ENCODE measurements at regions not wholly inside any gene's neighbourhood (a gene's known extent, or its start where the extent isn't known, plus 50 kb on each side); places are given as distances from the start of the nearest gene placed in this dataset.

- ChIA-PET POLR2A (no interaction called here), CTCF (no interaction called here)
These were observed 305.8 kb downstream of the EIPR1 start for GRCh38 chr2:3071685-3072263.

GRCh38 chr2:3066831-3067230 lies 310.8 kb downstream of the EIPR1 start:
- POLR2A ChIA-PET: no interaction called here
- CTCF ChIA-PET: no interaction called here

DNA sequence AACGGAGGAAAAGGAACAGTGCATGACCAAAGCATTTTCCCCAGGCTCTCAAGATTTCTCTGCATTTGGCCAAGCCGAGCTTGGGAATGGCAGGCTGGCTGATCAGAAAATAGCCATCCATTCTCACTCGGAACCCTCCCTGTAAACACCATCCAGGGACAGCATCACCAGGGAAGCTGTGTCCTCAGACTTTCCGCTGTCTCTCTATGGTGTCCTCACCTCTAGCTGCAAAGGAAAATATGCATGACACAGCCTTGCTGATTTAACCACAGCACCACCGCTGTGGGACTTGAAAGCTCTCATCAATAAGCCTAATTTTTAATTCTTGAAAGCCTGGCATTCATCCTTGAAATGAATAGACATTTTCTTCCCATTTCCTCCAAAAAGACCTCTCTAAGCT lies 311.7 kb downstream of the EIPR1 start:
- POLR2A ChIA-PET: no interaction called here
- CTCF ChIA-PET: no interaction called here

DNA sequence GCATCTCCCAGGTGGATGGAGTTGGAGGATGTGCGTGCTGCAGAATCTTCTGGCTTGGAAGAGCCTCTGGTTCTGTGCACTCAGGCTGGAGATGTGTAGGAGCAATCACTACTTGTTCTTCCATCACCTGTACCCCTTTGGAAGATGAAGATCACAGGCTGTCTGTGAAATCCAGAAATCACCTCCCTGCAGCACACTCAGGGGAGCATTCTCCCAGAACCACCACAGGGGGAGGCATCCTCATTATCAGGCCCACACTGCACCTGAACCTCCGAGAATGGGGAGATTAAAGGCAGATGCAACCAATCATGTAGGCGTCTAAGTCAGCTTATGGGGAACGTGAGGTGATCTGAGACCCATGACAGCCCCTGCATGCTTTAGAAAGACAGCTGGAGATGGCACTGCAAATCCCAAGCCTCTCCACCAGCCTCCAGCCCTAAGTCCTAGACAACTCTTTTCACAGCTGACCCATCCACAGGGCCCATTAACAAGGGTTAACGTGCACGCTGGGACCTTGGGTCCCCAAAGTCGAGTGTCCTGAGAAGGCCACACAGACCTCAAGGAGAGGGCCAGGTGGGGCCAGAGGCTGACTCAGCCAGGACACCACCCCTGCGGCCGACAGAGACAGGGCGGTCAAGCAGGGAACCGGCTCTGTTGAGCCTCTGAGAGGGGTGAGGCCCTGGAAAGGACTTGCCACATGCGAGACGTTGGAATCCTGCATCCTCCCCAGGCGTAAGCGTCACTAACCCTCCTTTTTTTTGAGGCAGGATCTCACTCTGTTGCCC lies 314.9 kb downstream of the EIPR1 start:
- CTCF ChIA-PET: no interaction called here
- POLR2A ChIA-PET: no interaction called here

GRCh38 chr2:3060049-3060448 lies 317.6 kb downstream of the EIPR1 start:
- ChIA-PET POLR2A (no interaction called here), CTCF (no interaction called here)

- CTCF ChIA-PET: no interaction called here
- POLR2A ChIA-PET: no interaction called here
These were observed 318.3 kb downstream of the EIPR1 start for GRCh38 chr2:3059141-3059925.

DNA sequence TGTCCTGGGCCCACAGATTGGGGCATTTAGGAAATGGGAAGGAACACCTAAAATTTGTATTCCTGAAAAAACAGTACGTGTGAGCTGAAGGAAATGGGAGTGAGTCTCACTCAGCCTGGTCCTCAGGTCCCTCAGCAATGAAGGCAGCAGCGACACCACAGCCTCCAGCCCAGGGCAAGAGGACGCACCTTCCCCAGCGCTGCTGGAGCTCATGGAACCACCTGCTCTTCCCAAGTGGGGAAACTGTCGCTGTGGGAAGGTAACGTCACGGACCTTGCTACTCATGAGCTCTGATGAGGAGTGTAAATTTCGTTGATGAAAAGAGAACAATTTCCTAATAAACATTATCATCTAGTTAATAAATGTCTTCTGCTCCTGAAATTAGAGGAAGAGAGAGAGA lies 323.6 kb downstream of the EIPR1 start:
- POLR2A ChIA-PET: no interaction called here
- CTCF ChIA-PET: no interaction called here

DNA sequence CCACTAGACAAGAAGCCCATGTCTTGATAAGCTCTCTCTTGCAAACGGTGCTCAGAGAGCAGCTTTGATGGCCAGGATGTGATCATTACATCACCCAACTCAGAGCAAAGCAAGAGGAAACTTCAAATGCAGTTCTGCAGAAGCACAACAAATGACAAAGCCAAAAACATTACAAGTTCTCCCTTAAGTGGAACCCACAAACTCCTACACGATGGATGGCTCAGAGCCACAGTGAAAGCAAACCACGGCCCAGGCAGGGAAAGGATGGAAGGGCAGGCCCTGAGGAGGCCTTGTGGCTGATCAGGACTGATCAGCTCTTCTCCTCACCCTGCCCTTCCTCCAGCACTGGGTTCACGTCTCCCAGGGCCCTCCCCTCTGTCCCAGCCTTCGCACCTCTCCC lies 326.4 kb downstream of the EIPR1 start:
- ChIA-PET CTCF (no interaction called here), POLR2A (no interaction called here)

DNA sequence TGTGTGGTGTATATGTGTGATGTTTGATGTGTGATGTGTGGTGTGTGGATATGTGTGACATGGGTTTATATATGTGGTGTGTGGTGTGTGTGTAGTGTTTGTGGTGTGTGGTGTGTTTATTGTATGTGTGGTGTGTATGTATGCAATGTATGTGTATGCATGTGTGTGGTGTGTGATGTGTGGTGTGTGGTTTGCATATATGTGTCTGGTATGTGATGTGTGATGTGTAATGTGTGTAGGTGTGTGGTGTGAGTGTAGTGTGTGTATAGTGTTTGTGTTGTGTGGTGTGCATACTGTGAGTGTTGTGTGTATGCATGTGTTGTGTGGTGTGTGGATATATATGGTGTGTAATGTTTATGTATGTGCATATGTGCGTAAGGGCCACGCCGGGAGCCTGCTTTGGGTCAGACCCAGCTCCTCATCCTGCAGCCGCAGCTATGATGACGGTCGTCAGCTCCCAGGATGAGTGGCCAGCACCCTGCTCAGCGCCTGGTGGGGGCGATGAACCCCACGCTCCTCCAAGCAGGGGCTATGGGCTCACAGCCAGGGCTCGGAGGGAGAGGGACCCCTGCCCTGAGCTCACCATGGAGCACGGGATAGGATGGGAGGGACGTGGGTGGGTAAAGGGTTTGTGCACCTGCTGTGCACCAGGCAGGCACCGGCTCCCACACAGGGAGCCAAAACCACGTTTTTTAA lies 331.3 kb downstream of the EIPR1 start:
- ChIA-PET CTCF (no interaction called here), POLR2A (no interaction called here)

DNA sequence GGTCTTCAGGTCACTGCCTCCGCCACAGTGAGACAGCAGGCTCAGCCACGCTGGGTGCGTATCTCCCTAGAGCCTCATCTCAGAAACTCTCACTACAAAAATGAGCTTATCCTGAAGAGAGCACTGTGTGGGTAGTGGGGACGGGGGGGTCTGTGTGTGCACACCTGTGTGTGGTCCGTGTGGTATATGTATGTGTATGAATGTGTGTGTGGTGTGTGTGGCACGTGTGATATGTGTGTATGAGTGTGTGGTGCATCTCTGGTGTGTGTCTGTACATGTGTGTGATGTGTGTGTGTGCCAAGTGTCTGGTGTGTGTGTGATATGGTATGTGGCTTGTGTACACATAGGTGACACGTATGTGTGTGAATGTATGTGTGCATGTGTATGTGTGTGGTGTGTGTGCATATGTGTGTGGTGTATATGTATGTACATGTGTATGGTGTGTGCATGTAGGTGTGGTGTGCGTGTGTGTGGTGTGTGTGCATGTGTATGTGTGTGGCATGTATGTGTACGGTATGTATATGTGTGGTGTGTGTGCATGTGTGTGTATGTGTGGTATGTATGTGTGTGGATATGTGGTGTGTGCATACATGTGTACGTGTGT lies 332.2 kb downstream of the EIPR1 start:
- ChIA-PET POLR2A (no interaction called here), CTCF (no interaction called here)

DNA sequence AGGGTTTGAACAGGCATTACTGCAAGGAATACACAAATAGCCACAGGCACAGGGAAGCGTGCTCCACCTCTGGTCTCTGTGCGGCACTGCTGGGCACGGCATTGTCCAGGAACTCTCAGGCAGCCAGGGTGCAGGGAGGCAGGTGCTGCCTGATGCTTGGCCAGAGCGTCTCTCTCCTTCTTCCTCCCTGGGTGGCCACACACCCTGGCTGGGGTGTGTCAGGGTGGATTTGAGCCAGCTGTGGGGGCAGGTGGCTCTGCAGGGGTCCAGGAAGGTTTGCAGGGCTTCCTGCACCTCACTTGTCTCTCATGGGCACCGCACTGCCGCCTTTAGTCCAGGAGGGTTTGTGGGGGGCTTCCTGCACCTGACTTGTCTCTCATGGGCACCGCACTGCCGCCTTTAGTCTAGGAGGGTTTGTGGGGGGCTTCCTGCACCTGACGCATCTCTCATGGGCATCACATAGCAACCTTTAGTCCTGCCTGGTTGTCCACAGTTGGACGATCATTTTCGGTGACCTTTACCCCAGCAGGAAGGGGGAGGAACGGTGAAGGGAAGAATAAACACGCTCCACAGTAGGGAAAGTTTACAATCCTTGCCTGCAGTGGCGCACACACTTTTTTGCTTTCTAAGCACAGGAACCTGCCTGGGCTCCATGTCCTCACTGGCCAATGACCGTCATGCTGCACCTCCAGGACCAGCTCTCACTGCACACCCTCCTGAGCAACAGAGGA lies 332.9 kb downstream of the EIPR1 start:
- POLR2A ChIA-PET: no interaction called here

GRCh38 chr2:3043726-3044125 lies 333.9 kb downstream of the EIPR1 start:
- ChIA-PET CTCF (no interaction called here), POLR2A (no interaction called here)

More for the DNA sequence above, 332.9 kb downstream of the EIPR1 start:
- CTCF ChIA-PET: no interaction called here

DNA sequence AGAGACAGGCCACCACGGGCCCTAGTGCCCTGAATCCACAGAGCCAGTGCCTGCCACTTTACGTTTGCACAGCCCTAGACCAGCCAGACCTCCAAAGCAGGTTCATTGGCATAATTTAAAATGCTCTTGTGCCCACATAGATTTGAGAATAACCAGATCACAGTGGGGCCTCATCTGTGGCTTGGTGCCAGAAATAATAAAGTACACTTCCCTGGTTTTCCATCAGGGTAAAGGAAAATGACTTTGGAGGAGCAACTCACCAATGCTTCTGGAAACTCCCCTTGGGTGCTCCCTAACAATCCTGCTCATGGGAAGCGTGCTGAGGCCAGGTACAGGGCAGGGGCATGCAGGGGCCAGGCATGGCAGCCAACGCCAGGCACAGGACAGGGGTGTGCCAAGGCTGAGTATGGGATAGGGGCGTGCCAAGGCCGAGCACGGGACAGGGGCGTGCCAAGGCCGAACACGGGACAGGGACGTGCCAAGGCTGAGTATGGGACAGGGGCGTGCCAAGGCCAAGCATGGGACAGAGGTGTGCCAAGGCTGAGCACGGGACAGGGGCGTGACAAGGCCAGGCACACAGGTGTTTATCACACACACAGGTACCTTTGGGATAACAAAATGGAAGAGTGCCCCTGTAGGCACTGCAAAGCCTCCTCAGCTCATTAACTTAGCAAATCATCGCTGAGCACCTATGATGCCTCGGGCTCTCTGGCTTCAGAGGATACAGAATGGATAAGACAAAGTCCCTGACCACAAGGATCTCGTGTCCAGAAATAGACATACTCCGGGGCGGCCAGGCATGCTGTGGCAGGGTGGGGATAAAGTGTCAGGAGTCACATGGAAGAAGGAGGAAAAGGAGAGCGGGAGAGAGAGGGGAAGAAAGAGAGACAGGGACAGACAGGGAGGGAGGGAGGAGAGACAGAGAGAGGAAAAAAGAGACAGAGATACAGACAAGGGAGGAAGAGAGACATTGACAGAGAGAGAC lies 334.7 kb downstream of the EIPR1 start:
- ChIA-PET CTCF (no interaction called here), POLR2A (no interaction called here)

DNA sequence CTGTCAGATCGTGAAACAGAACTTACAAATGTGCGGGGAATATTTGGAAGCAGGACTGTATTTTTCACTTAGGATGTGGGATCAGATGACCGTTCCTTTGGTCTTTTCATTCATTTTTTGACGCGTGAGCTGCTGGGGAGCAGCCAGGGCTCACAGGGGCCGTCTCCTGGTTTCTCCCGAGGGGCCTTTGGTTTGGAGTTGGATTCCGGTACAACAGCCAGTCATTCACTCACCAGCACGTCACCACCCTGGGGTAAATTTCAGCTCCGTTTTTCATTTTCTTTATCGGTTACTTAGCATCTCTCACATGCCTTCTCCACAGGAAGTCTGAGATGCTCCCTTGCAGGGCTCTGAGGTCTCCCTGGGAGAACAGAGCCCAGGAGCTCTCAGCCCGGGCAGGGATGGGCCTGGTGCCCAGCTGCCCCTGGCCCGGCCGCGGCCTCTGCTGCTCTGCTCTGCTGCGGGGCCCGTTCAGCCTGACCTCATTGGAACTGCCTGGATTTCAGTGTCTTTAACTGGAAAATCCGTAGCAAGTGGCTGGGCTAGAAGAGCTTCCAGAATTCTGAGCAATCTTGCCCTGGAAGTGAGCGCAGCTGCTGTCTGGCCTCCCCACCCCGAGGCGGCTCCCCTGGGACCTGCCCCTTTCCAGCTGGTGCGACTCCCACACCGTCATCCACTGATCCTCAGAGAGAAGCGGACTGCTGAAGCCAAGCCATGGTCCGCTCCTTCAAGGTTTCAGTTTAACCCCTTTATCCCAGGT lies 335.6 kb downstream of the EIPR1 start:
- ChIA-PET CTCF (no interaction called here), POLR2A (no interaction called here)

- CTCF ChIA-PET: no interaction called here
- POLR2A ChIA-PET: no interaction called here
These were observed 336.4 kb downstream of the EIPR1 start for GRCh38 chr2:3041246-3041645.

- POLR2A ChIA-PET: no interaction called here
- CTCF ChIA-PET: no interaction called here
These were observed 337.0 kb downstream of the EIPR1 start for GRCh38 chr2:3040496-3041140.

GRCh38 chr2:3040066-3040428 lies 337.6 kb downstream of the EIPR1 start:
- POLR2A ChIA-PET: no interaction called here
- CTCF ChIA-PET: no interaction called here

Data from activated CD8-positive, alpha-beta memory T cell treated with anti-CD3 and anti-CD28 coated beads for 36 hours (primary cell).